PFSK-1 (cell line): ENCODE measurements at regions not wholly inside any gene's neighbourhood (a gene's known extent, or its start where the extent isn't known, plus 50 kb on each side); places are given as distances from the start of the nearest gene placed in this dataset.

Source experiments
- FOXP2 ChIP-seq: optimal IDR thresholded peaks from 2 replicates; pipeline ENCODE3; 2011; ENCODE audit warnings: borderline replicate concordance, control low read depth, inconsistent platforms; ENCODE audit not compliant: insufficient read depth; ENCODE audit errors: extremely low read length, extremely low read depth
- POLR2AphosphoS5 ChIP-seq: IDR thresholded peaks from 2 replicates; pipeline ENCODE4 v1.6.1; 2012; ENCODE audit warnings: low read depth, mild to moderate bottlenecking, control low read depth, low read length, moderate library complexity
- REST ChIP-seq, 2 experiments: IDR thresholded peaks; 2 replicates each; pipeline versions ENCODE4 v1.6.1 to v1.8.0; 2011 to 2012; ENCODE audit warnings: low read depth in 2 of 2, low read length in 2 of 2, control low read depth in 1 of 2, inconsistent platforms in 1 of 2, mild to moderate bottlenecking in 1 of 2, moderate library complexity in 1 of 2; ENCODE audit not compliant: insufficient read depth in 1 of 2
- TAF1 ChIP-seq: IDR thresholded peaks from 2 replicates; pipeline ENCODE4 v1.6.1; 2012; ENCODE audit warnings: low read length, control low read depth, borderline replicate concordance; ENCODE audit not compliant: insufficient read depth

GRCh38 chr9:16304301-16304700 lies 566.2 kb downstream of the BNC2 start:
- no peak for TF ChIP-seq TAF1
- TF ChIP-seq FOXP2 = no peak
- TF ChIP-seq POLR2AphosphoS5 = no peak
- no peak for TF ChIP-seq REST (IDR thresholded peaks at IDR 0.05; ENCODE audit: insufficient read depth in 1 of 2, low read depth in 2 of 2, low read length in 2 of 2)
